ENCODE measurements at regions not wholly inside any gene's neighbourhood (a gene's known extent, or its start where the extent isn't known, plus 50 kb on each side); places are given as distances from the start of the nearest gene placed in this dataset.

GRCh38 chr9:89797937-89798455, 193.2 kb downstream of the GADD45G start:
- Histone ChIP-seq H3K27me3 (replicated peaks in 1 of 4; ENCODE audit: control insufficient read depth in 3 of 4, extremely low read depth in 1 of 4, insufficient read depth in 3 of 4, low read length in 3 of 4) (no peaks in the 10 kb centered on the region), H4K8ac (ENCODE audit: extremely low read depth, insufficient read depth, low read length) (no peak overlapping the region), H2AFZ (ENCODE audit: low read length) (no peak overlapping the region), H3K4me1 (replicated peaks in 1 of 4; ENCODE audit: control insufficient read depth in 3 of 4, insufficient read depth in 4 of 4, low read length in 3 of 4) (no peaks in the 10 kb centered on the region; a peak in 1 of 7 replicates), H2BK20ac (ENCODE audit: low read length) (no peak overlapping the region), H3K18ac (ENCODE audit: extremely low read depth, low read length) (no peak overlapping the region), H3K79me1 (ENCODE audit: low read depth, low read length) (no peaks in the 10 kb centered on the region), H3K56ac (replicated peaks; ENCODE audit: insufficient read length, low read depth, low read length) (no peak overlapping the region), H3K4ac (replicated peaks; ENCODE audit: insufficient read length, low read depth, low read length) (no peak overlapping the region), H3K9ac (replicated peaks in 1 of 4; ENCODE audit: extremely low read depth in 1 of 4, low read depth in 3 of 4, low read length in 3 of 4) (no peak overlapping the region), H3K23me2 (ENCODE audit: low read depth, low read length) (no peaks in the 10 kb centered on the region), H3K4me3 (ENCODE audit: extremely low read depth in 1 of 4, insufficient read depth in 2 of 4, low read depth in 3 of 4, low read length in 4 of 4) (no peak overlapping the region), H3K14ac (ENCODE audit: insufficient read length) (no peak overlapping the region), H3K23ac (ENCODE audit: insufficient read length) (no peak overlapping the region), H3K79me2 (ENCODE audit: control insufficient read depth in 1 of 2, insufficient read depth in 2 of 2, low read length in 2 of 2) (no peaks in the 10 kb centered on the region), H4K20me1 (replicated peaks in 1 of 2; ENCODE audit: control insufficient read depth in 1 of 2, insufficient read depth in 2 of 2, low read length in 2 of 2) (no peaks in the 10 kb centered on the region), H2BK120ac (replicated peaks; ENCODE audit: low read depth, low read length) (no peak overlapping the region), H2AK5ac (ENCODE audit: low read depth, low read length) (no peak overlapping the region), H3K4me2 (ENCODE audit: insufficient read depth in 1 of 2, low read depth in 2 of 2, low read length in 2 of 2) (no peak overlapping the region), H4K91ac (replicated peaks; ENCODE audit: insufficient read length, low read length) (no peak overlapping the region), H3K9me3 (ENCODE audit: insufficient read depth in 2 of 2, low read depth in 1 of 2, low read length in 1 of 2) (no peaks in the 10 kb centered on the region), H3K27ac (ENCODE audit: low read depth, low read length) (no peak overlapping the region), H2BK15ac (ENCODE audit: low read length) (no peak overlapping the region), H3K36me3 (ENCODE audit: control insufficient read depth in 2 of 4, insufficient read depth in 4 of 4, low read length in 3 of 4) (no peaks in the 10 kb centered on the region), H4K5ac (ENCODE audit: insufficient read length, low read depth, low read length) (no peak overlapping the region), H2BK12ac (ENCODE audit: low read depth, low read length) (no peak overlapping the region), H2BK5ac (ENCODE audit: low read depth, low read length) (no peak overlapping the region)
- DNase-seq (ENCODE audit: low read depth in 1 of 2, low spot score in 2 of 2) (no peak), FAIRE-seq (no peak)
- WGBS, 2 experiments (ENCODE audit: extremely low coverage in 1 of 2, insufficient coverage in 1 of 2, insufficient read length in 1 of 2, insufficient replicate concordance in 2 of 2, low coverage in 1 of 2, low lambda C conversion rate in 2 of 2, missing lambda C conversion rate in 1 of 2), result 77% methylated on average over 8 of the region's 8 CpGs; no CpG with 5 or more reads in 1 of the 2 experiments
- TF ChIP-seq ZNF274 (IDR thresholded peaks at IDR 0.05; ENCODE audit: borderline replicate concordance, extremely low read depth, low read length) (no peak), TEAD4 (IDR thresholded peaks at IDR 0.05; ENCODE audit: low read depth, low read length) (no peak), MAFK (IDR thresholded peaks at IDR 0.05; ENCODE audit: low read depth, low read length) (no peak), GTF2F1 (IDR thresholded peaks at IDR 0.05; ENCODE audit: borderline replicate concordance, low read depth, low read length) (no peak), SIRT6 (IDR thresholded peaks at IDR 0.05; ENCODE audit: low read length) (no peak)
- CTCF ChIA-PET (ENCODE audit: partially characterized antibody), result interaction anchor here (0.9 to 1.2 kb wide), 3 partner anchors 11 to 345 kb away, joined by 3 to 4 read pairs (median 3); no protein-coding TSS in a partner anchor
- POLR2A ChIA-PET (ENCODE audit: partially characterized antibody), result interaction anchor here (0.6 kb wide), 1 partner anchor 9 kb away, joined by 4 read pairs; no protein-coding TSS in a partner anchor

Measured in H1 (cell line).